Activated naive CD4-positive, alpha-beta T cell treated with anti-CD3 and anti-CD28 coated beads for 36 hours (primary cell): ENCODE measurements at regions not wholly inside any gene's neighbourhood (a gene's known extent, or its start where the extent isn't known, plus 50 kb on each side); places are given as distances from the start of the nearest gene placed in this dataset.

Experiments
- CTCF ChIA-PET: fragments of 350-600 bp; sonication (Branson Sonifier 250); formaldehyde crosslinking; loops from one replicate; lab custom pipeline; 2021; ENCODE audit warnings: antibody characterized with exemption; lab: Charles Lee
- DNase-seq: peaks from one replicate; pipeline ENCODE4 v3.0.0-alpha.2; 2020
- H3K27ac Mint-ChIP-seq: one replicate; pipeline ENCODE4 v1.8.0; 2021; ENCODE audit warnings: mild to moderate bottlenecking, mixed read lengths
- H3K27me3 Mint-ChIP-seq: one replicate; pipeline ENCODE4 v1.8.0; 2021; ENCODE audit warnings: low read depth, mixed read lengths
- H3K36me3 Mint-ChIP-seq: one replicate; pipeline ENCODE4 v1.8.0; 2021; ENCODE audit warnings: low read depth, mixed read lengths
- H3K4me1 Mint-ChIP-seq: one replicate; pipeline ENCODE4 v1.8.0; 2021; ENCODE audit warnings: low read depth, mixed read lengths
- H3K4me3 Mint-ChIP-seq: one replicate; pipeline ENCODE4 v1.8.0; 2021; ENCODE audit warnings: mild to moderate bottlenecking, moderate library complexity, mixed read lengths
- H3K9me3 Mint-ChIP-seq: one replicate; pipeline ENCODE4 v1.8.0; 2021; ENCODE audit warnings: mixed read lengths
- intact Hi-C: fragments of 100-400 bp; cut with micrococcal nuclease; formaldehyde crosslinking; loops from one replicate; pipeline ENCODE4 v1.15.1; 2023

- peaks cover 5% of the 10 kb centered on the region for H3K9me3 Mint-ChIP-seq
- DNase-seq = no peak
- no peaks in the 10 kb centered on the region for H3K27me3 Mint-ChIP-seq
- CTCF ChIA-PET = no interaction called here
- H3K36me3 Mint-ChIP-seq = no peaks in the 10 kb centered on the region
- H3K4me1 Mint-ChIP-seq = no peaks in the 10 kb centered on the region
- intact Hi-C loops = no loop called here
- no peak overlapping the region for H3K27ac Mint-ChIP-seq
- H3K4me3 Mint-ChIP-seq = no peak overlapping the region
Observed at GRCh38 chr10:128306535-128306934, 180.3 kb upstream of the MKI67 start.

- H3K36me3 Mint-ChIP-seq = no peaks in the 10 kb centered on the region
- H3K4me3 Mint-ChIP-seq = no peak overlapping the region
- intact Hi-C loops = no loop called here
- H3K27me3 Mint-ChIP-seq = no peaks in the 10 kb centered on the region
- no peak for DNase-seq
- H3K27ac Mint-ChIP-seq = no peak overlapping the region
- H3K4me1 Mint-ChIP-seq = no peaks in the 10 kb centered on the region
- peaks cover 2% of the 10 kb centered on the region for H3K9me3 Mint-ChIP-seq
- CTCF ChIA-PET = no interaction called here
Observed at GRCh38 chr10:128306966-128307365, 180.7 kb upstream of the MKI67 start.

GRCh38 chr10:128307820-128308219 lies 181.6 kb upstream of the MKI67 start:
- H3K27ac Mint-ChIP-seq = no peak overlapping the region
- CTCF ChIA-PET = no interaction called here

GRCh38 chr10:128310971-128311658 lies 184.9 kb upstream of the MKI67 start:
- no peak overlapping the region for H3K27ac Mint-ChIP-seq
- no peaks in the 10 kb centered on the region for H3K9me3 Mint-ChIP-seq
- H3K4me3 Mint-ChIP-seq = no peak overlapping the region
- no peaks in the 10 kb centered on the region for H3K27me3 Mint-ChIP-seq
- no peaks in the 10 kb centered on the region for H3K36me3 Mint-ChIP-seq
- intact Hi-C loops = no loop called here
- H3K4me1 Mint-ChIP-seq = no peaks in the 10 kb centered on the region
- no peak for DNase-seq
- CTCF ChIA-PET = no interaction called here

More at GRCh38 chr10:128307820-128308219, 181.6 kb upstream of the MKI67 start:
- no peak for DNase-seq
- Mint-ChIP-seq H3K27me3 (no peaks in the 10 kb centered on the region), H3K36me3 (no peaks in the 10 kb centered on the region), H3K9me3 (peaks cover 2% of the 10 kb centered on the region), H3K4me3 (no peak overlapping the region), H3K4me1 (no peaks in the 10 kb centered on the region)
- intact Hi-C loops = no loop called here

GRCh38 chr10:128312250-128312649 lies 186.0 kb upstream of the MKI67 start:
- no peaks in the 10 kb centered on the region for H3K36me3 Mint-ChIP-seq
- CTCF ChIA-PET = no interaction called here
- DNase-seq = no peak
- no peak overlapping the region for H3K4me3 Mint-ChIP-seq
- no peak overlapping the region for H3K27ac Mint-ChIP-seq
- H3K27me3 Mint-ChIP-seq = no peaks in the 10 kb centered on the region
- no peaks in the 10 kb centered on the region for H3K4me1 Mint-ChIP-seq
- H3K9me3 Mint-ChIP-seq = no peaks in the 10 kb centered on the region
- intact Hi-C loops = no loop called here

GRCh38 chr10:128314686-128315085 lies 188.5 kb upstream of the MKI67 start:
- intact Hi-C loops = no loop called here
- Mint-ChIP-seq H3K27ac (no peak overlapping the region), H3K4me3 (no peak overlapping the region), H3K4me1 (no peaks in the 10 kb centered on the region), H3K36me3 (no peaks in the 10 kb centered on the region), H3K9me3 (no peaks in the 10 kb centered on the region), H3K27me3 (no peaks in the 10 kb centered on the region)
- DNase-seq = no peak
- CTCF ChIA-PET = no interaction called here

- H3K27ac Mint-ChIP-seq = no peak overlapping the region
- H3K36me3 Mint-ChIP-seq = no peaks in the 10 kb centered on the region
- H3K4me1 Mint-ChIP-seq = no peaks in the 10 kb centered on the region
- CTCF ChIA-PET = no interaction called here
- no peaks in the 10 kb centered on the region for H3K27me3 Mint-ChIP-seq
- intact Hi-C loops = no loop called here
- H3K4me3 Mint-ChIP-seq = no peak overlapping the region
- DNase-seq = no peak
- no peaks in the 10 kb centered on the region for H3K9me3 Mint-ChIP-seq
Observed at GRCh38 chr10:128316121-128316726, 190.0 kb upstream of the MKI67 start.

GRCh38 chr10:128316925-128317324 lies 190.7 kb upstream of the MKI67 start:
- CTCF ChIA-PET = no interaction called here
- DNase-seq = no peak
- intact Hi-C loops = no loop called here
- no peaks in the 10 kb centered on the region for H3K4me1 Mint-ChIP-seq
- H3K9me3 Mint-ChIP-seq = no peaks in the 10 kb centered on the region
- H3K4me3 Mint-ChIP-seq = no peak overlapping the region
- peaks cover 2% of the 10 kb centered on the region for H3K27me3 Mint-ChIP-seq
- H3K27ac Mint-ChIP-seq = no peak overlapping the region
- H3K36me3 Mint-ChIP-seq = no peaks in the 10 kb centered on the region

GRCh38 chr10:128318366-128318765 lies 192.1 kb upstream of the MKI67 start:
- H3K4me1 Mint-ChIP-seq = no peaks in the 10 kb centered on the region
- no peaks in the 10 kb centered on the region for H3K9me3 Mint-ChIP-seq
- no peak overlapping the region for H3K27ac Mint-ChIP-seq
- H3K4me3 Mint-ChIP-seq = no peak overlapping the region
- intact Hi-C loops = no loop called here
- H3K27me3 Mint-ChIP-seq = peaks cover 3% of the 10 kb centered on the region
- DNase-seq = no peak
- no peaks in the 10 kb centered on the region for H3K36me3 Mint-ChIP-seq
- CTCF ChIA-PET = no interaction called here

GRCh38 chr10:128318913-128319312 lies 192.7 kb upstream of the MKI67 start:
- CTCF ChIA-PET = no interaction called here
- Mint-ChIP-seq H3K36me3 (no peaks in the 10 kb centered on the region), H3K27ac (no peak overlapping the region), H3K4me3 (no peak overlapping the region), H3K4me1 (no peaks in the 10 kb centered on the region), H3K9me3 (no peaks in the 10 kb centered on the region), H3K27me3 (peaks cover 3% of the 10 kb centered on the region)
- intact Hi-C loops = no loop called here
- DNase-seq = no peak

- CTCF ChIA-PET = interaction anchor here (0.8 kb wide), 1 partner anchor 60 kb away, joined by 3 read pairs; no protein-coding TSS in a partner anchor
- no peaks in the 10 kb centered on the region for H3K36me3 Mint-ChIP-seq
Observed at GRCh38 chr10:128322106-128322505, 195.9 kb upstream of the MKI67 start.

GRCh38 chr10:128322950-128323349 lies 196.7 kb upstream of the MKI67 start:
- H3K9me3 Mint-ChIP-seq = no peaks in the 10 kb centered on the region
- no peak overlapping the region for H3K27ac Mint-ChIP-seq
- intact Hi-C loops = no loop called here
- H3K4me1 Mint-ChIP-seq = no peaks in the 10 kb centered on the region
- peaks cover 20% of the 10 kb centered on the region for H3K27me3 Mint-ChIP-seq
- DNase-seq = no peak
- H3K36me3 Mint-ChIP-seq = no peaks in the 10 kb centered on the region
- no peak overlapping the region for H3K4me3 Mint-ChIP-seq
- CTCF ChIA-PET = interaction anchor here (0.8 kb wide), 1 partner anchor 61 kb away, joined by 3 read pairs; no protein-coding TSS in a partner anchor

More at GRCh38 chr10:128322106-128322505, 195.9 kb upstream of the MKI67 start:
- Mint-ChIP-seq H3K4me3 (no peak overlapping the region), H3K9me3 (no peaks in the 10 kb centered on the region), H3K27me3 (peaks cover 19% of the 10 kb centered on the region), H3K27ac (no peak overlapping the region), H3K4me1 (no peaks in the 10 kb centered on the region)
- no peak for DNase-seq
- intact Hi-C loops = no loop called here
